ENCODE measurements at regions not wholly inside any gene's neighbourhood (a gene's known extent, or its start where the extent isn't known, plus 50 kb on each side); places are given as distances from the start of the nearest gene placed in this dataset.
"Not testable (repeated sequence)": the region's sequence is repeated elsewhere in the genome, so short reads cannot be mapped to it uniquely, and the experiment has no call there.

- H3K14ac ChIP-seq (ENCODE audit: insufficient read length); H3K23ac ChIP-seq (ENCODE audit: insufficient read length); H3K4me2 ChIP-seq (ENCODE audit: insufficient read depth in 1 of 2, low read depth in 2 of 2, low read length in 2 of 2); H3K79me2 ChIP-seq (ENCODE audit: control insufficient read depth in 1 of 2, insufficient read depth in 2 of 2, low read length in 2 of 2); H3K79me1 ChIP-seq (ENCODE audit: low read depth, low read length); H3K23me2 ChIP-seq (ENCODE audit: low read depth, low read length); FAIRE-seq; H3K27me3 ChIP-seq (replicated peaks in 1 of 4; ENCODE audit: control insufficient read depth in 3 of 4, extremely low read depth in 1 of 4, insufficient read depth in 3 of 4, low read length in 3 of 4); H2BK20ac ChIP-seq (ENCODE audit: low read length); H4K91ac ChIP-seq (replicated peaks; ENCODE audit: insufficient read length, low read length); H3K9ac ChIP-seq (replicated peaks in 1 of 4; ENCODE audit: extremely low read depth in 1 of 4, low read depth in 3 of 4, low read length in 3 of 4); H3K18ac ChIP-seq (ENCODE audit: extremely low read depth, low read length); H3K56ac ChIP-seq (replicated peaks; ENCODE audit: insufficient read length, low read depth, low read length); H3K9me3 ChIP-seq (ENCODE audit: insufficient read depth in 2 of 2, low read depth in 1 of 2, low read length in 1 of 2); H4K20me1 ChIP-seq (replicated peaks in 1 of 2; ENCODE audit: control insufficient read depth in 1 of 2, insufficient read depth in 2 of 2, low read length in 2 of 2); H3K27ac ChIP-seq (ENCODE audit: low read depth, low read length); DNase-seq (ENCODE audit: low read depth in 1 of 2, low spot score in 2 of 2); H3K4ac ChIP-seq (replicated peaks; ENCODE audit: insufficient read length, low read depth, low read length); H2AFZ ChIP-seq (ENCODE audit: low read length); CTCF ChIA-PET (ENCODE audit: partially characterized antibody); H2BK120ac ChIP-seq (replicated peaks; ENCODE audit: low read depth, low read length); H2AK5ac ChIP-seq (ENCODE audit: low read depth, low read length); H3K4me1 ChIP-seq (replicated peaks in 1 of 4; ENCODE audit: control insufficient read depth in 3 of 4, insufficient read depth in 4 of 4, low read length in 3 of 4); H3K4me3 ChIP-seq (ENCODE audit: extremely low read depth in 1 of 4, insufficient read depth in 2 of 4, low read depth in 3 of 4, low read length in 4 of 4); H2BK12ac ChIP-seq (ENCODE audit: low read depth, low read length); H4K5ac ChIP-seq (ENCODE audit: insufficient read length, low read depth, low read length); H3K36me3 ChIP-seq (ENCODE audit: control insufficient read depth in 2 of 4, insufficient read depth in 4 of 4, low read length in 3 of 4); H4K8ac ChIP-seq (ENCODE audit: extremely low read depth, insufficient read depth, low read length); H2BK15ac ChIP-seq (ENCODE audit: low read length); H2BK5ac ChIP-seq (ENCODE audit: low read depth, low read length); POLR2A ChIA-PET (ENCODE audit: partially characterized antibody): not testable (repeated sequence)
- 67% methylated on average over 1 of the region's 1 CpG; no CpG with 5 or more reads in 1 of the 2 experiments for WGBS, 2 experiments (ENCODE audit: extremely low coverage in 1 of 2, insufficient coverage in 1 of 2, insufficient read length in 1 of 2, insufficient replicate concordance in 2 of 2, low coverage in 1 of 2, low lambda C conversion rate in 2 of 2, missing lambda C conversion rate in 1 of 2)
Observed at GRCh38 chr5:9807366-9807765, 177.2 kb upstream of the TAS2R1 start.
